ENCODE measurements at regions not wholly inside any gene's neighbourhood (a gene's known extent, or its start where the extent isn't known, plus 50 kb on each side); places are given as distances from the start of the nearest gene placed in this dataset.

DNA sequence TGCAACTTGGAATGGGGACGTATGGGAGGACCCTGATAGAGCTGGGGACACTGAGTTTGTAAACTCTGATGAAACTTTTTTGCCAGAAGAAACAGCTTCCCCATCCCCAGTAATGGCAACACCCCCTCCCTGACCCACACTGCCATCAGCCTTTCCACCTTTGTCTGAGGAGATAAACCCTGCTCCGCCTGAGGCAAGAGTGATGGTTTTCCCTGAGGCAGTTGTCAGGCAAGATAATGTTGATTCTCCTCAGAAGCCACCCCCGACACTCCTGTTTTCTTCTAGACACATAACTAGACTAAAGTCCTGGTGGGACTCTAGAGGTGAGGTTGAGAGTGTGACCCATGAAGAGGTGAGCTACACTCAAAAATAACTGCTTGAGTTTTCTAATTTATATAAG is 71.9 kb upstream of the STK26 start:
- TF ChIP-seq, protein P1, sequence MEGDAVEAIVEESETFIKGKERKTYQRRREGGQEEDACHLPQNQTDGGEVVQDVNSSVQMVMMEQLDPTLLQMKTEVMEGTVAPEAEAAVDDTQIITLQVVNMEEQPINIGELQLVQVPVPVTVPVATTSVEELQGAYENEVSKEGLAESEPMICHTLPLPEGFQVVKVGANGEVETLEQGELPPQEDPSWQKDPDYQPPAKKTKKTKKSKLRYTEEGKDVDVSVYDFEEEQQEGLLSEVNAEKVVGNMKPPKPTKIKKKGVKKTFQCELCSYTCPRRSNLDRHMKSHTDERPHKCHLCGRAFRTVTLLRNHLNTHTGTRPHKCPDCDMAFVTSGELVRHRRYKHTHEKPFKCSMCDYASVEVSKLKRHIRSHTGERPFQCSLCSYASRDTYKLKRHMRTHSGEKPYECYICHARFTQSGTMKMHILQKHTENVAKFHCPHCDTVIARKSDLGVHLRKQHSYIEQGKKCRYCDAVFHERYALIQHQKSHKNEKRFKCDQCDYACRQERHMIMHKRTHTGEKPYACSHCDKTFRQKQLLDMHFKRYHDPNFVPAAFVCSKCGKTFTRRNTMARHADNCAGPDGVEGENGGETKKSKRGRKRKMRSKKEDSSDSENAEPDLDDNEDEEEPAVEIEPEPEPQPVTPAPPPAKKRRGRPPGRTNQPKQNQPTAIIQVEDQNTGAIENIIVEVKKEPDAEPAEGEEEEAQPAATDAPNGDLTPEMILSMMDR (IDR thresholded peaks at IDR 0.05): no peak
- TF ChIP-seq POLR2A (IDR thresholded peaks at IDR 0.05): no peak
